ENCODE measurements at regions not wholly inside any gene's neighbourhood (a gene's known extent, or its start where the extent isn't known, plus 50 kb on each side); places are given as distances from the start of the nearest gene placed in this dataset.

- no peak for DNase-seq (ENCODE audit: low read depth in 2 of 2, low spot score in 1 of 2)
Measured at GRCh38 chr7:32347244-32347828, 142.8 kb downstream of the LSM5 start.

- no peak for DNase-seq (ENCODE audit: low read depth in 2 of 2, low spot score in 1 of 2)
Measured at GRCh38 chr7:32346253-32346652, 143.9 kb downstream of the LSM5 start.

- DNase-seq (ENCODE audit: low read depth in 2 of 2, low spot score in 1 of 2): no peak
Measured at GRCh38 chr7:32336726-32337125, 153.5 kb downstream of the LSM5 start.

- DNase-seq (ENCODE audit: low read depth in 2 of 2, low spot score in 1 of 2): no peak
Measured at GRCh38 chr7:32335107-32335506, 155.1 kb downstream of the LSM5 start.

- no peak for DNase-seq (ENCODE audit: low read depth in 2 of 2, low spot score in 1 of 2)
Measured at GRCh38 chr7:32330602-32331001, 159.6 kb downstream of the LSM5 start.

GRCh38 chr7:32326078-32326477, 164.1 kb downstream of the LSM5 start:
- DNase-seq (ENCODE audit: low read depth in 2 of 2, low spot score in 1 of 2): no peak

GRCh38 chr7:32323712-32324111, 166.5 kb downstream of the LSM5 start:
- no peak for DNase-seq (ENCODE audit: low read depth in 2 of 2, low spot score in 1 of 2)

- no peak for DNase-seq (ENCODE audit: low read depth in 2 of 2, low spot score in 1 of 2)
Measured at GRCh38 chr7:32319012-32319382, 171.2 kb downstream of the LSM5 start.

GRCh38 chr7:32318300-32319011, 171.7 kb downstream of the LSM5 start:
- DNase-seq (ENCODE audit: low read depth in 2 of 2, low spot score in 1 of 2): no peak

GRCh38 chr7:32316839-32317238, 173.3 kb downstream of the LSM5 start:
- no peak for DNase-seq (ENCODE audit: low read depth in 2 of 2, low spot score in 1 of 2)

GRCh38 chr7:32314761-32315160, 175.4 kb downstream of the LSM5 start:
- DNase-seq (ENCODE audit: low read depth in 2 of 2, low spot score in 1 of 2): no peak

GRCh38 chr7:32301427-32301826, 188.8 kb downstream of the LSM5 start:
- no peak for DNase-seq (ENCODE audit: low read depth in 2 of 2, low spot score in 1 of 2)

- DNase-seq (ENCODE audit: low read depth in 2 of 2, low spot score in 1 of 2): no peak
Measured at GRCh38 chr7:32299133-32299702, 191.0 kb downstream of the LSM5 start.

- no peak for DNase-seq (ENCODE audit: low read depth in 2 of 2, low spot score in 1 of 2)
Measured at GRCh38 chr7:32298408-32299132, 191.6 kb downstream of the LSM5 start.

GRCh38 chr7:32293833-32294232, 196.3 kb downstream of the LSM5 start:
- DNase-seq (ENCODE audit: low read depth in 2 of 2, low spot score in 1 of 2): no peak

GRCh38 chr7:32289651-32290414, 200.3 kb downstream of the LSM5 start:
- no peak for DNase-seq (ENCODE audit: low read depth in 2 of 2, low spot score in 1 of 2)

- no peak for DNase-seq (ENCODE audit: low read depth in 2 of 2, low spot score in 1 of 2)
Measured at GRCh38 chr7:32285698-32286097, 204.5 kb downstream of the LSM5 start.

- no peak for DNase-seq (ENCODE audit: low read depth in 2 of 2, low spot score in 1 of 2)
Measured at GRCh38 chr7:32283546-32283945, 206.6 kb downstream of the LSM5 start.

GRCh38 chr7:32279500-32279899, 209.3 kb upstream of the PDE1C start:
- DNase-seq (ENCODE audit: low read depth in 2 of 2, low spot score in 1 of 2): no peak

GRCh38 chr7:32275216-32276009, 205.2 kb upstream of the PDE1C start:
- no peak for DNase-seq (ENCODE audit: low read depth in 2 of 2, low spot score in 1 of 2)

- no peak for DNase-seq (ENCODE audit: low read depth in 2 of 2, low spot score in 1 of 2)
Measured at GRCh38 chr7:32273297-32273696, 203.1 kb upstream of the PDE1C start.

Measured in stimulated activated CD8-positive, alpha-beta memory T cell treated with anti-CD3 and anti-CD28 coated beads, Interleukin-4, amount 100 ng/mL, for 1 hour (primary cell).